Mesenchymal stem cell (in vitro differentiated cells and primary cell): ENCODE measurements at regions not wholly inside any gene's neighbourhood (a gene's known extent, or its start where the extent isn't known, plus 50 kb on each side); places are given as distances from the start of the nearest gene placed in this dataset.
"Not testable (repeated sequence)": the region's sequence is repeated elsewhere in the genome, so short reads cannot be mapped to it uniquely, and the experiment has no call there.

Source experiments
- DNase-seq: peaks from one replicate; pipeline ENCODE4 v3.0.0-alpha.2; 2013
- H2AFZ ChIP-seq: one replicate; pipeline ENCODE4 v1.6.1; 2013; ENCODE audit warnings: low read depth, mild to moderate bottlenecking, control low read depth, inconsistent platforms, low read length, moderate library complexity
- H2AK5ac ChIP-seq: 2 replicates; pipeline ENCODE4 v1.6.1; 2013; ENCODE audit warnings: low read length, moderate library complexity, mild to moderate bottlenecking, inconsistent platforms; ENCODE audit not compliant: severe bottlenecking
- H2BK120ac ChIP-seq: one replicate; pipeline ENCODE4 v1.6.1; 2013; ENCODE audit warnings: low read depth, mild to moderate bottlenecking, inconsistent platforms, low read length, moderate library complexity
- H2BK12ac ChIP-seq, 2 experiments: one replicate each; pipeline ENCODE4 v1.6.1; 2013; ENCODE audit warnings: inconsistent platforms in 2 of 2, low read length in 2 of 2, mild to moderate bottlenecking in 2 of 2, moderate library complexity in 2 of 2, control low read depth in 1 of 2
- H2BK15ac ChIP-seq: one replicate; pipeline ENCODE4 v1.6.1; 2013; ENCODE audit warnings: mild to moderate bottlenecking, low read depth, inconsistent platforms; ENCODE audit not compliant: poor library complexity, severe bottlenecking
- H2BK5ac ChIP-seq: 2 replicates; pipeline ENCODE4 v1.6.1; 2013; ENCODE audit warnings: low read depth, mild to moderate bottlenecking, low read length, control low read depth, inconsistent platforms; ENCODE audit not compliant: poor library complexity, severe bottlenecking
- H3K14ac ChIP-seq, 2 experiments: one replicate each; pipeline ENCODE4 v1.6.1; 2013; ENCODE audit warnings: inconsistent platforms in 2 of 2, low read length in 2 of 2, control low read depth in 1 of 2, mild to moderate bottlenecking in 1 of 2, moderate library complexity in 1 of 2
- H3K18ac ChIP-seq, 2 experiments: one replicate each; pipeline ENCODE4 v1.6.1; 2013; ENCODE audit warnings: inconsistent platforms in 2 of 2, low read length in 2 of 2, control low read depth in 1 of 2, low read depth in 1 of 2, mild to moderate bottlenecking in 1 of 2
- H3K23ac ChIP-seq, 2 experiments: one replicate each; pipeline ENCODE4 v1.6.1; 2013; ENCODE audit warnings: inconsistent platforms in 2 of 2, low read length in 2 of 2, mild to moderate bottlenecking in 2 of 2, moderate library complexity in 2 of 2, control low read depth in 1 of 2
- H3K27ac ChIP-seq: 2 replicates; pipeline ENCODE4 v1.5.1; 2013; ENCODE audit warnings: mild to moderate bottlenecking, moderate library complexity, low read length, control low read depth, inconsistent platforms; ENCODE audit not compliant: poor library complexity, severe bottlenecking
- H3K27me3 ChIP-seq, 2 experiments: 2 replicates each; pipeline versions ENCODE4 v1.6.1 to v1.7.0; 2013; ENCODE audit warnings: low read length in 2 of 2, mild to moderate bottlenecking in 2 of 2, moderate library complexity in 2 of 2, control low read depth in 1 of 2, inconsistent platforms in 1 of 2; ENCODE audit not compliant: control insufficient read depth in 1 of 2, insufficient read depth in 1 of 2
- H3K36me3 ChIP-seq, 2 experiments: 2 replicates each; pipeline versions ENCODE4 v1.6.1 to v1.7.0; 2013; ENCODE audit warnings: low read length in 2 of 2, control low read depth in 1 of 2, inconsistent platforms in 1 of 2, low read depth in 1 of 2, mild to moderate bottlenecking in 1 of 2; ENCODE audit not compliant: insufficient read depth in 2 of 2, control insufficient read depth in 1 of 2
- H3K4ac ChIP-seq, 2 experiments: one replicate each; pipeline ENCODE4 v1.6.1; 2013; ENCODE audit warnings: inconsistent platforms in 2 of 2, low read length in 2 of 2, mild to moderate bottlenecking in 2 of 2, moderate library complexity in 2 of 2, control low read depth in 1 of 2, low read depth in 1 of 2
- H3K4me1 ChIP-seq: 2 replicates; pipeline ENCODE4 v1.6.1; 2013; ENCODE audit warnings: low read depth, low read length, control low read depth; ENCODE audit not compliant: control insufficient read depth, insufficient read depth
- H3K4me2 ChIP-seq: 2 replicates; pipeline ENCODE4 v1.6.1; 2013; ENCODE audit warnings: low read length, mild to moderate bottlenecking, inconsistent platforms; ENCODE audit not compliant: poor library complexity, severe bottlenecking
- H3K4me3 ChIP-seq, 2 experiments: 2 replicates each; pipeline versions ENCODE4 v1.5.1 to v1.7.0; 2013; ENCODE audit warnings: low read length in 2 of 2, mild to moderate bottlenecking in 2 of 2, control low read depth in 1 of 2, low read depth in 1 of 2; ENCODE audit not compliant: insufficient read depth in 1 of 2
- H3K79me1 ChIP-seq: replicated peaks from 2 replicates; pipeline ENCODE4 v1.6.1; 2013; ENCODE audit warnings: mild to moderate bottlenecking, control low read depth, low read length, inconsistent platforms; ENCODE audit not compliant: poor library complexity, severe bottlenecking
- H3K9ac ChIP-seq: 2 replicates; pipeline ENCODE4 v1.7.0; 2013; ENCODE audit warnings: mild to moderate bottlenecking, low read length, moderate library complexity
- H3K9me3 ChIP-seq: 2 replicates; pipeline ENCODE4 v1.7.0; 2013; ENCODE audit warnings: mild to moderate bottlenecking, low read length; ENCODE audit not compliant: control insufficient read depth
- H4K8ac ChIP-seq: one replicate; pipeline ENCODE4 v1.6.1; 2013; ENCODE audit warnings: inconsistent platforms, mild to moderate bottlenecking, low read length, moderate library complexity
- H4K91ac ChIP-seq: one replicate; pipeline ENCODE4 v1.6.1; 2013; ENCODE audit warnings: mild to moderate bottlenecking, low read length, inconsistent platforms
- WGBS: methylation state at CpG from one replicate; pipeline ENCODE4 v1.1.7; 2013; ENCODE audit warnings: mixed read lengths; 5-methylcytosine and 5-hydroxymethylcytosine counted together

DNA sequence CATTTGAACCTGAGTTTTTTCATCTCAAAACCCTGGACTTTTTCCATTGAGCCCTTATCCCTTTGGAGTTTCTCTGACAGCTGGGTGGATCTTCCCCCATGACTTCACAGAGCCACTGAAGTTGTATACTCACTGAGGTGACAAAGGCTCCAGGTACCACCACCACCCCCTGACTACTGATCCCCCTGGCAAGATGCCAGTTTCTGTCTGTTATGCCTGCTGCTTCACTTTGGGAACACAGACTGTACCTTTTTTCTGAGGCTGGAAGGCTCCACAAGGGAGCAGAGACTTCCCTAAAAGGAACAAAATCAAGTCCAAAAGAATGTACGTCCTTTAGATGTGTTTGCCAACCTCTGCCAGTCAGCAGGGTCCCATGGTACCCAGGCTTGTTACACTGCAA, 160.3 kb upstream of the JADE1 start:
- Histone ChIP-seq H2AFZ (no peak overlapping the region), H3K4me1 (peaks cover 1% of the 10 kb centered on the region), H3K14ac (no peak overlapping the region), H4K8ac (no peak overlapping the region), H2AK5ac (peak overlapping the region; percentile 57), H3K18ac (peak overlapping the region in 1 of 2 experiments; percentile 64), H2BK15ac (no peak overlapping the region), H3K9me3 (peaks cover 3% of the 10 kb centered on the region), H3K36me3 (no peaks in the 10 kb centered on the region), H3K27ac (no peak overlapping the region), H3K79me1 (no peaks in the 10 kb centered on the region), H3K9ac (no peak overlapping the region), H2BK12ac (peak overlapping the region; percentile 67 to 87), H3K23ac (no peak overlapping the region), H2BK5ac (no peak overlapping the region), H3K4me2 (no peak overlapping the region), H3K27me3 (no peaks in the 10 kb centered on the region), H4K91ac (no peak overlapping the region), H3K4me3 (no peak overlapping the region), H2BK120ac (no peak overlapping the region), H3K4ac (no peak overlapping the region)
- no peak for DNase-seq
- WGBS, result 100% methylated on average over 1 of the region's 1 CpG

DNA sequence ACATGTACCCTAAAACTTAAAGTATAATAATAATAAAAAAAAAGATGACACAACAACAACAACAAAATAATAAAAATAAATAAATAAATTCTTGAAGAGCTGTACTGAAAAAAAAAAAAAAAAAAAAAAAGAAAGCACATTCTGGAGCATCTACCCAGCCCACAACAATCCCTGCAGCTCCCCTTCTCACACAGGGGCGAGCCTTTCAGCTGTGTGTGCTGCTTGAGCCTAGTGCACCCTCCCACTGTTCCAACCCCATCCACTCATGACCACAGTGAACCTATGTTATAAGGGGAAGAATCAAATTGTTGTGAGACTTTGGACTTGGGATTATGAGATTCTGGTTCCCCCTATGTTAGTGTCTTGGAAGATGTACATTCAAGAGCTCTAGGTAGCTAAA, 161.5 kb upstream of the JADE1 start:
- no CpG with 5 or more reads among the region's 1 CpG for WGBS
- H2AFZ ChIP-seq, result no peak overlapping the region
- H3K79me1 ChIP-seq, result no peaks in the 10 kb centered on the region
- H3K23ac ChIP-seq, result no peak overlapping the region
- H3K4me3 ChIP-seq, result no peak overlapping the region
- no peak overlapping the region for H3K9ac ChIP-seq
- peaks cover 1% of the 10 kb centered on the region for H3K4me1 ChIP-seq
- no peak overlapping the region for H3K4ac ChIP-seq
- H4K8ac ChIP-seq, result no peak overlapping the region
- peak overlapping the region in 1 of 2 experiments; percentile 33 for H3K18ac ChIP-seq
- no peak overlapping the region for H2BK120ac ChIP-seq
- no peak overlapping the region for H3K27ac ChIP-seq
- H3K27me3 ChIP-seq, result no peaks in the 10 kb centered on the region
- H2BK12ac ChIP-seq, result peak overlapping the region in 1 of 2 experiments; percentile 45
- H2AK5ac ChIP-seq, result peak overlapping the region; percentile 19
- no peak overlapping the region for H2BK15ac ChIP-seq
- no peaks in the 10 kb centered on the region for H3K9me3 ChIP-seq
- no peak overlapping the region for H4K91ac ChIP-seq
- no peaks in the 10 kb centered on the region for H3K36me3 ChIP-seq
- no peak overlapping the region for H3K4me2 ChIP-seq
- no peak overlapping the region for H3K14ac ChIP-seq
- no peak for DNase-seq
- no peak overlapping the region for H2BK5ac ChIP-seq

DNA sequence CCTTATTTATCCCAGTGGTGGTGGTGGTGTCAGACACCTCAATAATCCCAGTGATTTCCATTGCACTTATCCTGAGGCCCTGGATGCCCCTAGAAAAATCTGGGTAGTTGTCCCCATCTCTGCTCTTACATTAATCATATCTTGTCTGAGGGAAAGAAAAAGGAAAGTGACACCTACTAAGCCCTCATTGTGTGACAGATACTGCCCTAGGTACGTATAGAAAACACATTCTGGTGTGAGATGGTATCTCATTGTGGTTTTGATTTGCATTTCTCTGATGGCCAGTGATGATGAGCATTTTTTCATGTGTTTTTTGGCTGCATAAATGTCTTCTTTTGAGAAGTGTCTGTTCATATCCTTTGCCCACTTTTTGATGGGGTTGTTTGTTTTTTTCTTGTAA, 162.6 kb upstream of the JADE1 start:
- H2AFZ ChIP-seq, H3K18ac ChIP-seq, H3K27me3 ChIP-seq, H3K4ac ChIP-seq, H3K4me3 ChIP-seq, H3K9ac ChIP-seq, H3K14ac ChIP-seq, H2BK5ac ChIP-seq, H2BK120ac ChIP-seq, H2AK5ac ChIP-seq, DNase-seq, H2BK12ac ChIP-seq, H3K23ac ChIP-seq, H4K8ac ChIP-seq, H4K91ac ChIP-seq, H3K4me1 ChIP-seq, H3K79me1 ChIP-seq, H3K36me3 ChIP-seq, H2BK15ac ChIP-seq, H3K27ac ChIP-seq, H3K9me3 ChIP-seq, H3K4me2 ChIP-seq: not testable (repeated sequence)
- 77% methylated on average over 1 of the region's 1 CpG for WGBS

DNA sequence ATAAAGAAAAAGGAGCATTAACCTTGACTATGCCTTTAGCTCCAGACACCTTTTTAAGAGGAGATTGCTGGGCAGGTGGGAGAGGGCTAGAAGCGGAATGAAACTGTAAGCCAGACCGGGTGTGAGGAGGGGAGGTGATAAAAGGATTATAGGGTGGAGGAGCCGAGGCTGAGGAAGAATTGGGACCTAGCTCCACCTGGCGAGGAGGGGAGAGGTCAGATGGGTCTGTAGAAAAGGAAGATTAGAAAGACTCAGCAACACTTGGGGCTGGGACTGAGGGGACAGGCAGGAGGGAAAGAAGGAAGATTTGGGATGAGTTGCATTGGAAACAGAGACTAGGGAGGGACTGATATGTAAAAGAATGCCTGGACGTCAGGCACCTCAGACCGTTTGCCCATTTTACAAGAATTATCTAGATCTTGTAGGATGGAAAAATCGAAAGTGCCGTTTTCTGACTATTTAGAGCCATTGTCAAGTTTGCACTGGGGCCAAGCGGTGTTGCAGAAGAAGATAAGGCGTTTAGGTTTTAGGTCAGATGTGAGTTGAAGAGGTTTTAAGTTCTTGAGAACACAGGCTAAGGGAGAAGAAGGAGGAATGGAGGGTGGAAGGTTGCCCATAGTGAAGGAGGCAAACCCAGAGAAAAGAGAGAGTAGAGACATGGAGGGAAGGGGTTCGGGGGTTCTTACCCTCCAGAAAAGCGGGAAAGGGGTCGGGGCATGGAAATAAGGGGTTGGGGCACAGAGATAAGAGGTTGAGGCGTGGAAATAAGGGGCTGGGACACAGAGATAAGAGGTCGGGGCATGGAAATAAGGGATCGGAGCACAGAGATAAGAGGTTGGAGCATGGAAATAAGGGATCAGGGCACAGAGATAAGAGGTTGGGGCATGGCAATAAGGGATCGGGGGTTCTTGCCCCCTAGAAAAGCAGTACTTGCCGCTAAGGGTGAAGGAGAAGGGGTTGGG, 164.5 kb upstream of the JADE1 start:
- DNase-seq, H3K4me2 ChIP-seq, H3K14ac ChIP-seq, H3K23ac ChIP-seq, H3K36me3 ChIP-seq, H2BK120ac ChIP-seq, H3K18ac ChIP-seq, H3K9me3 ChIP-seq, H4K91ac ChIP-seq, H3K27ac ChIP-seq, H2BK5ac ChIP-seq, H3K27me3 ChIP-seq, H3K4ac ChIP-seq, H2AK5ac ChIP-seq, H2BK15ac ChIP-seq, H3K4me3 ChIP-seq, H3K9ac ChIP-seq, H2BK12ac ChIP-seq, H3K79me1 ChIP-seq, H3K4me1 ChIP-seq, H4K8ac ChIP-seq: not testable (repeated sequence)
- WGBS, result 86% methylated on average over 18 of the region's 18 CpGs
- peak overlapping the region; percentile 42 for H2AFZ ChIP-seq
